Osteocyte (in vitro differentiated cells): ENCODE measurements at regions not wholly inside any gene's neighbourhood (a gene's known extent, or its start where the extent isn't known, plus 50 kb on each side); places are given as distances from the start of the nearest gene placed in this dataset.

Source experiments
- DNase-seq: peaks from one replicate; pipeline ENCODE4 v3.0.0; 2021; ENCODE audit warnings: mixed read lengths; ENCODE audit not compliant: unreplicated experiment; ENCODE audit errors: extremely low spot score
- H3K27ac Mint-ChIP-seq: one replicate; pipeline ENCODE4 v1.8.0; 2021; ENCODE audit warnings: mild to moderate bottlenecking, mixed read lengths; ENCODE audit not compliant: unreplicated experiment
- H3K27me3 Mint-ChIP-seq: one replicate; pipeline ENCODE4 v1.8.0; 2021; ENCODE audit warnings: mixed read lengths; ENCODE audit not compliant: unreplicated experiment
- H3K36me3 Mint-ChIP-seq: one replicate; pipeline ENCODE4 v1.8.0; 2021; ENCODE audit warnings: mixed read lengths; ENCODE audit not compliant: unreplicated experiment
- H3K4me1 Mint-ChIP-seq: one replicate; pipeline ENCODE4 v1.8.0; 2021; ENCODE audit warnings: mixed read lengths; ENCODE audit not compliant: unreplicated experiment
- H3K4me3 Mint-ChIP-seq: one replicate; pipeline ENCODE4 v1.8.0; 2021; ENCODE audit warnings: mild to moderate bottlenecking, moderate library complexity, mixed read lengths; ENCODE audit not compliant: unreplicated experiment
- H3K9me3 Mint-ChIP-seq: one replicate; pipeline ENCODE4 v1.8.0; 2021; ENCODE audit warnings: mixed read lengths; ENCODE audit not compliant: unreplicated experiment
- TF ChIP-seq, protein P1 (sequence below): fragments of 200-600 bp; sonication (generic); IDR thresholded peaks from 2 replicates; pipeline ENCODE4 v1.5.0; 2021; ENCODE audit warnings: antibody characterized with exemption, mild to moderate bottlenecking, moderate library complexity

- TF ChIP-seq, protein P1, sequence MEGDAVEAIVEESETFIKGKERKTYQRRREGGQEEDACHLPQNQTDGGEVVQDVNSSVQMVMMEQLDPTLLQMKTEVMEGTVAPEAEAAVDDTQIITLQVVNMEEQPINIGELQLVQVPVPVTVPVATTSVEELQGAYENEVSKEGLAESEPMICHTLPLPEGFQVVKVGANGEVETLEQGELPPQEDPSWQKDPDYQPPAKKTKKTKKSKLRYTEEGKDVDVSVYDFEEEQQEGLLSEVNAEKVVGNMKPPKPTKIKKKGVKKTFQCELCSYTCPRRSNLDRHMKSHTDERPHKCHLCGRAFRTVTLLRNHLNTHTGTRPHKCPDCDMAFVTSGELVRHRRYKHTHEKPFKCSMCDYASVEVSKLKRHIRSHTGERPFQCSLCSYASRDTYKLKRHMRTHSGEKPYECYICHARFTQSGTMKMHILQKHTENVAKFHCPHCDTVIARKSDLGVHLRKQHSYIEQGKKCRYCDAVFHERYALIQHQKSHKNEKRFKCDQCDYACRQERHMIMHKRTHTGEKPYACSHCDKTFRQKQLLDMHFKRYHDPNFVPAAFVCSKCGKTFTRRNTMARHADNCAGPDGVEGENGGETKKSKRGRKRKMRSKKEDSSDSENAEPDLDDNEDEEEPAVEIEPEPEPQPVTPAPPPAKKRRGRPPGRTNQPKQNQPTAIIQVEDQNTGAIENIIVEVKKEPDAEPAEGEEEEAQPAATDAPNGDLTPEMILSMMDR, result no peak
- H3K27me3 Mint-ChIP-seq, result no peaks in the 10 kb centered on the region
- H3K9me3 Mint-ChIP-seq, result peaks cover 4% of the 10 kb centered on the region
- no peak for DNase-seq
- no peaks in the 10 kb centered on the region for H3K4me1 Mint-ChIP-seq
- H3K27ac Mint-ChIP-seq, result no peak overlapping the region
- H3K4me3 Mint-ChIP-seq, result no peak overlapping the region
- no peaks in the 10 kb centered on the region for H3K36me3 Mint-ChIP-seq
Observed at GRCh38 chr5:5658889-5659465, 236.5 kb downstream of the ICE1 start.

DNA sequence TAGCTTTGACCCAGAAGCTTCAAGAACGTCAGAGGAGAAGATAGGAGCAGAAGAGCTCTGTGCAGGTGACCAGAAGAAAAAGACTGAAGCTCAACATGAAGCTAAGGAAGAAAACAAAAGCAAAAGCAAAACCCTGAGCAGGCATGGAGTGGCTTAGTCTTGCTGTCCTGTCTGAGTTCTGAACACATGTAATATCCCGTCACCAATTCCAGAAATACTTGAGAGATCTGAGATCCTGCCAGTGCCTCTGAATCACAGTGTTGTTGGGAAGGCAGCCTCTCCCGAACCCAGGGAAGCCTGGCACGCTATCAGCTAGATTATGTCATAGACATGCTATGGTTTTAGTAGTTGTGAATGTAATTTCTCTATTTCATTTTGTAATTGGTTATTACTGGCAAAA is 235.7 kb downstream of the ICE1 start:
- Mint-ChIP-seq H3K27me3 (no peaks in the 10 kb centered on the region), H3K27ac (no peak overlapping the region), H3K9me3 (peaks cover 4% of the 10 kb centered on the region), H3K4me1 (no peaks in the 10 kb centered on the region), H3K36me3 (no peaks in the 10 kb centered on the region), H3K4me3 (no peak overlapping the region)
- TF ChIP-seq, protein P1, result no peak
- no peak for DNase-seq

- H3K4me1 Mint-ChIP-seq, result no peaks in the 10 kb centered on the region
- no peak for DNase-seq
- no peak overlapping the region for H3K4me3 Mint-ChIP-seq
- peaks cover 4% of the 10 kb centered on the region for H3K9me3 Mint-ChIP-seq
- H3K36me3 Mint-ChIP-seq, result no peaks in the 10 kb centered on the region
- no peak overlapping the region for H3K27ac Mint-ChIP-seq
- H3K27me3 Mint-ChIP-seq, result no peaks in the 10 kb centered on the region
- TF ChIP-seq, protein P1, result no peak
Observed at GRCh38 chr5:5652181-5652580, 229.7 kb downstream of the ICE1 start.

GRCh38 chr5:5650949-5651348 is 228.5 kb downstream of the ICE1 start:
- Mint-ChIP-seq H3K4me3 (no peak overlapping the region), H3K4me1 (no peaks in the 10 kb centered on the region), H3K9me3 (peaks cover 4% of the 10 kb centered on the region), H3K27ac (no peak overlapping the region), H3K36me3 (no peaks in the 10 kb centered on the region), H3K27me3 (no peaks in the 10 kb centered on the region)
- DNase-seq, result no peak
- TF ChIP-seq, protein P1, result no peak

DNA sequence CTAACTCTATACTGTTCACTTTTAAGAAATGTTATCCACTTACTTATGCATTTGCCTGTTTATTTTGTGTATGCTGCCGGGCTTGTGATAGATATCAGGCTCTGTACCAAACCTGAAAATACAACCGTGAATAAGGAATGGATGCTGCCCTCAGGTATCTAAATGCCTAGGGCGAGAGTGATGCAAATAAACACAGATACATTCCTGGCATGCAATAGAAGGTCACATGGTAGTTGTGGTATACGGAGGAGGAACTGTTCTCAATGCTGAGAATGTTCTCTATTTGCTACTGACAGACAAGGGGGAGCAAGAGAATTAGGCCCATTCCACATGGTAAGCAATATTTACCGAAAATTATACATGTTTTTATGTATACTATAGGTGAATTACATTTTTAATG is 227.8 kb downstream of the ICE1 start:
- TF ChIP-seq, protein P1, result no peak
- Mint-ChIP-seq H3K27ac (no peak overlapping the region), H3K4me3 (no peak overlapping the region), H3K36me3 (no peaks in the 10 kb centered on the region), H3K27me3 (no peaks in the 10 kb centered on the region), H3K4me1 (no peaks in the 10 kb centered on the region), H3K9me3 (peaks cover 4% of the 10 kb centered on the region)
- DNase-seq, result no peak
